Activated naive CD8-positive, alpha-beta T cell treated with anti-CD3 and anti-CD28 coated beads, Interleukin-2, amount 10 ng/mL, durations not matched to agents 7 days and 5 days (primary cell): ENCODE measurements at regions not wholly inside any gene's neighbourhood (a gene's known extent, or its start where the extent isn't known, plus 50 kb on each side); places are given as distances from the start of the nearest gene placed in this dataset.
"Not testable (repeated sequence)": the region's sequence is repeated elsewhere in the genome, so short reads cannot be mapped to it uniquely, and the experiment has no call there.

Experiments
- ATAC-seq: fragments of 150-1000 bp; cut with Tn5 transposase; one replicate; pipeline ENCODE4 v1.10.0; 2021; ENCODE audit warnings: low read depth, moderate library complexity
- POLR2A ChIA-PET: fragments of 350-600 bp; sonication (Branson Sonifier 250); formaldehyde crosslinking; loops from one replicate; lab custom pipeline; 2021; ENCODE audit warnings: antibody characterized with exemption; lab: Charles Lee
- DNase-seq: peaks from one replicate; pipeline ENCODE4 v3.0.0; 2021
- H3K27ac Mint-ChIP-seq: one replicate; pipeline ENCODE4 v1.8.0; 2022; ENCODE audit warnings: mild to moderate bottlenecking, mixed read lengths
- H3K27me3 Mint-ChIP-seq: one replicate; pipeline ENCODE4 v1.8.0; 2022; ENCODE audit warnings: mild to moderate bottlenecking, moderate library complexity, mixed read lengths
- H3K36me3 Mint-ChIP-seq: one replicate; pipeline ENCODE4 v1.8.0; 2021; ENCODE audit warnings: mild to moderate bottlenecking, mixed read lengths
- H3K4me1 Mint-ChIP-seq: one replicate; pipeline ENCODE4 v1.8.0; 2021; ENCODE audit warnings: mixed read lengths
- H3K4me3 Mint-ChIP-seq: one replicate; pipeline ENCODE4 v1.8.0; 2022; ENCODE audit warnings: mild to moderate bottlenecking, moderate library complexity, mixed read lengths
- H3K9me3 Mint-ChIP-seq: one replicate; pipeline ENCODE4 v1.8.0; 2021; ENCODE audit warnings: mixed read lengths

- DNase-seq (no peak), ATAC-seq (peak; percentile 8)
- peaks cover 61% of the 10 kb centered on the region for H3K27me3 Mint-ChIP-seq
- peak overlapping the region; percentile 73 for H3K27ac Mint-ChIP-seq
- H3K4me3 Mint-ChIP-seq: peak overlapping the region; percentile 53
- POLR2A ChIA-PET: interaction anchor here (0.8 to 1.4 kb wide), 3 partner anchors 9 to 20 kb away, joined by 3 to 5 read pairs (median 4); no protein-coding TSS in a partner anchor
- H3K9me3 Mint-ChIP-seq: no peaks in the 10 kb centered on the region
- no peaks in the 10 kb centered on the region for H3K36me3 Mint-ChIP-seq
- peaks cover 28% of the 10 kb centered on the region for H3K4me1 Mint-ChIP-seq
Observed at GRCh38 chr6:166235666-166236292, 68.1 kb upstream of the TBXT start.

DNA sequence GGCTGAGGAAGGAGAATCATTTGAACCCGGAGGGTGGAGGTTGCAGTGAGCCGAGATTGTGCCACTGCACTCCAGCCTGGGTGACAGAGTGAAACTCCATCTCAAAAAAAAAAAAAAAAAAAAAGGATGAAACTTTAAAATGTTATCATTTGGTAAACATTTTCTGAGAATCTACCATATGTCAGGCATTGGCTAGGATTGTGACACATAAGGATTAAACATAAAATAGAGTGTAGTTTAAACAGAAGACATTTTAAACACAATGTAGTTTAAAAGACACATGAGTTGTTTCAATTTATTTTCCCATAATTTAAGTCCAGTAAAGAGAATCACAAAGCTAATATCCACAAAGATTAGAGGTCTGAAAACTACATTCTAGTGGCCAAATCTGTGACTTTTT lies 63.5 kb upstream of the TBXT start:
- H3K27me3 Mint-ChIP-seq: peaks cover 66% of the 10 kb centered on the region
- POLR2A ChIA-PET, ATAC-seq, H3K36me3 Mint-ChIP-seq, DNase-seq, H3K9me3 Mint-ChIP-seq: not testable (repeated sequence)
- peak overlapping the region; percentile 56 for H3K27ac Mint-ChIP-seq
- peak overlapping the region; percentile 47 for H3K4me3 Mint-ChIP-seq
- peaks cover 34% of the 10 kb centered on the region for H3K4me1 Mint-ChIP-seq

DNA sequence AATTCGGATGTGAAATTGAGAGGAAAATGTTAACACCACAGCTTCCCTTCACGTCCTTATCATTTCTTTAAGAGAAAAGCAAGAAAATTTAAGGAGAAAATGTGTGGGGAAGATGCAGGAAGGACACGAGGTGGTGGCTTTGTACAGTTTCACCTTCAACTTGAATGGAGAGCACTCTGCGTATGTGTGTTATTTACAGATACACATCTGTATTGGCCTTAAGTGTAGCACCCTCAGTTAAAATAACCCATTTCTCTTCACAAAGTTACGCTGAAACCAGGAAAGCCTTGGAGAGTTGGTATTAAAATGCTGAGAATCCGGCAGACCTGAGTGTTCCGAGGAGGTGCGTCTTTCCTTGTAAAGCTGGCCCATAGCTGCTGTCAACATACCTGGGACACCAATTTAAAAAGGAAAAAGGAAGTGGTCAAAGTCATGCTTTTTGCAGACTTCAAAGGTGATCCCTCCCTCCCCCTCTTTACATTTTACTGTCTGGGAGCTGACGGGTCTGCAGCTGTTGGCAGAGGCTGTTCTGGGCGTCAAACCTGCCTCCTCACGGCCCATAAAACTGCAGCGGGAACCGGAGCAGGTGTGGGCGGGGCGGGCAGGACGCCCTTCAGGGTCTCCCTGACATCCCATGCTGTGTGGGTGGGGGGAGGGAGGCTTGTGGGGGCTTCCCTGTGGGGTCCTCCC lies 61.3 kb upstream of the TBXT start:
- peaks cover 3% of the 10 kb centered on the region for H3K36me3 Mint-ChIP-seq
- H3K9me3 Mint-ChIP-seq: no peaks in the 10 kb centered on the region
- H3K27ac Mint-ChIP-seq: no peak overlapping the region
- POLR2A ChIA-PET: interaction anchor here (0.8 kb wide), 1 partner anchor 37 kb away, joined by 3 read pairs; no protein-coding TSS in a partner anchor
- H3K4me3 Mint-ChIP-seq: peak overlapping the region; percentile 72
- ATAC-seq (peak; percentile 79), DNase-seq (no peak)
- H3K4me1 Mint-ChIP-seq: peaks cover 24% of the 10 kb centered on the region
- H3K27me3 Mint-ChIP-seq: peaks cover 71% of the 10 kb centered on the region

DNA sequence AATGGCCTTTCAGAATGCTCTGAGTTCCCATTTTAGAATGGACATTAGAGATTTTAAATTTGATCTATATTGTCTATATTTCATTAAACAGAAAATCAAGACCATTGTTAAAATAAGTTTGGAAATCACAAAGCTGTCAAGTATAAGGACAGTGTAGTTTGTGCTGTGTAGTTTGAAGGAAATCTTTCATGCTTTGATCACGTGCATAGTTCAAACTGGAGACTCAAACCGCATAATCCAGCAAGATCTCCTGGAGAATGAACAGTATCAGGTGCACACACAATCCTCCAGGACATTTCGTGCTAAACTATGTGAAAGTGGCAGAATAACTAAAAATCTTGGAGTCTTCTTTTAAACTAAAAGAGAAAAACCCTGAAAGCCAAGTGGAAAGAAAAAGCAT lies 60.8 kb upstream of the TBXT start:
- DNase-seq: no peak
- no peaks in the 10 kb centered on the region for H3K9me3 Mint-ChIP-seq
- H3K27me3 Mint-ChIP-seq: peaks cover 72% of the 10 kb centered on the region
- ATAC-seq: no peak
- no peak overlapping the region for H3K27ac Mint-ChIP-seq
- POLR2A ChIA-PET: no interaction called here
- peaks cover 26% of the 10 kb centered on the region for H3K4me1 Mint-ChIP-seq
- no peak overlapping the region for H3K4me3 Mint-ChIP-seq
- peaks cover 3% of the 10 kb centered on the region for H3K36me3 Mint-ChIP-seq

- DNase-seq (no peak), ATAC-seq (no peak)
- Mint-ChIP-seq H3K9me3 (no peaks in the 10 kb centered on the region), H3K4me1 (peaks cover 7% of the 10 kb centered on the region), H3K4me3 (no peak overlapping the region), H3K27me3 (peaks cover 49% of the 10 kb centered on the region), H3K27ac (no peak overlapping the region), H3K36me3 (peaks cover 2% of the 10 kb centered on the region)
- POLR2A ChIA-PET: no interaction called here
Observed at GRCh38 chr6:166223079-166223478, 55.4 kb upstream of the TBXT start.

DNA sequence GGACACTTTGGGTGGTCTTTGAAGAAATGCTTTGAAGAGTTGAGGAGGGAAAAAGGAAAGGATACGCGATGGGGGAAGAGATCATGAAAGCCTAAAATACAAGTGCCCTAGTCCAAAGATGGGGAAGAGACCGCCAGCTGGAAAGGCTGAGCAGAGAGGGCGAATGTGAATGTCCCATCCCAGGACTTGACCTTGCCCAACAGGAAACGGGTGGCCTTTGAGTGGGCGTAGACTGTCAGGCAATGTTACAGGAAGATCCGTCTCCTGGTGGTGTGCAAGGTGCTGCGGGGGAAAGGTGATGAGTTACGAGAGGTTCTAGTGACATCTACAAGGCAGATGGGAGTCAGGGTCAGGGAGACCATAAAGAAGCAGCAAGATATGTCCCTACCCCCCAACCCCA lies 55.0 kb upstream of the TBXT start:
- DNase-seq (no peak), ATAC-seq (no peak)
- H3K27ac Mint-ChIP-seq: peak overlapping the region; percentile 45
- peaks cover 2% of the 10 kb centered on the region for H3K36me3 Mint-ChIP-seq
- POLR2A ChIA-PET: no interaction called here
- no peak overlapping the region for H3K4me3 Mint-ChIP-seq
- peaks cover 48% of the 10 kb centered on the region for H3K27me3 Mint-ChIP-seq
- H3K9me3 Mint-ChIP-seq: no peaks in the 10 kb centered on the region
- H3K4me1 Mint-ChIP-seq: peaks cover 7% of the 10 kb centered on the region

GRCh38 chr6:166221636-166222035 lies 54.0 kb upstream of the TBXT start:
- DNase-seq (no peak), ATAC-seq (no peak)
- POLR2A ChIA-PET: no interaction called here
- peaks cover 2% of the 10 kb centered on the region for H3K36me3 Mint-ChIP-seq
- H3K9me3 Mint-ChIP-seq: no peaks in the 10 kb centered on the region
- H3K4me3 Mint-ChIP-seq: no peak overlapping the region
- H3K27ac Mint-ChIP-seq: no peak overlapping the region
- peaks cover 7% of the 10 kb centered on the region for H3K4me1 Mint-ChIP-seq
- peaks cover 46% of the 10 kb centered on the region for H3K27me3 Mint-ChIP-seq

DNA sequence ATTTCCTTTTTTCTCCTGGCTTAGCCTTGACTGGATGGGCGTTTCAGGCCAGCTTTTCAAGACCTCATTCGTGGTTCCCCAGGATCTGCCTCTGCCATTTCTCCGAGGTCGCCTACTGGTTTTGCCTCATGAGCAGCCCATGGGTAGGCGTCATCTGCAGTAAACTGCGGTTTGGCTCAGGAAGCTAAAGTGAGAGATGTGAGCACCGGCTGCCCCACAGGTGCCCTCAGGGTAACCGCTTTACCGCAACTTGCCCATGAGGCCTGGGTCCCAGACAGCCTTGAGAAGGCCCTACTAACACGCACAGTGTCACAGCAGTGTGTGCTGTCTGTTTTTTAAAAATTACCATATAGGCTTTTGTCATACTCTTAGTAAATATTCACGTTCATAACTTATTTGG lies 53.4 kb upstream of the TBXT start:
- ATAC-seq: peak; percentile 60
- POLR2A ChIA-PET: no interaction called here

More for the DNA sequence above, 53.4 kb upstream of the TBXT start:
- no peak overlapping the region for H3K4me3 Mint-ChIP-seq
- DNase-seq: no peak
- peaks cover 2% of the 10 kb centered on the region for H3K36me3 Mint-ChIP-seq
- peaks cover 7% of the 10 kb centered on the region for H3K4me1 Mint-ChIP-seq
- no peak overlapping the region for H3K27ac Mint-ChIP-seq
- H3K27me3 Mint-ChIP-seq: peaks cover 42% of the 10 kb centered on the region
- H3K9me3 Mint-ChIP-seq: no peaks in the 10 kb centered on the region
